H1 (cell line): ENCODE measurements at regions not wholly inside any gene's neighbourhood (a gene's known extent, or its start where the extent isn't known, plus 50 kb on each side); places are given as distances from the start of the nearest gene placed in this dataset.

ENCODE experiments used
- FOSL1 ChIP-seq: IDR thresholded peaks from 2 replicates; pipeline ENCODE4 v1.6.1; 2011; ENCODE audit warnings: mild to moderate bottlenecking, low read depth, low read length, moderate library complexity; ENCODE audit not compliant: insufficient read depth
- POLR2A ChIP-seq, 2 experiments: IDR thresholded peaks; 1 replicate in 1 of 2; 2 replicates in 1 of 2; pipeline ENCODE4 v1.6.1; 2011; ENCODE audit warnings: low read depth in 2 of 2, low read length in 2 of 2, mild to moderate bottlenecking in 2 of 2; ENCODE audit errors: control extremely low read depth in 1 of 2
- POLR2AphosphoS5 ChIP-seq: IDR thresholded peaks from 2 replicates; pipeline ENCODE4 v1.6.1; 2011; ENCODE audit warnings: low read depth, low read length
- TF ChIP-seq, protein P1 (sequence below): IDR thresholded peaks from 2 replicates; pipeline ENCODE4 v1.6.1; 2012; ENCODE audit warnings: inconsistent platforms

DNA sequence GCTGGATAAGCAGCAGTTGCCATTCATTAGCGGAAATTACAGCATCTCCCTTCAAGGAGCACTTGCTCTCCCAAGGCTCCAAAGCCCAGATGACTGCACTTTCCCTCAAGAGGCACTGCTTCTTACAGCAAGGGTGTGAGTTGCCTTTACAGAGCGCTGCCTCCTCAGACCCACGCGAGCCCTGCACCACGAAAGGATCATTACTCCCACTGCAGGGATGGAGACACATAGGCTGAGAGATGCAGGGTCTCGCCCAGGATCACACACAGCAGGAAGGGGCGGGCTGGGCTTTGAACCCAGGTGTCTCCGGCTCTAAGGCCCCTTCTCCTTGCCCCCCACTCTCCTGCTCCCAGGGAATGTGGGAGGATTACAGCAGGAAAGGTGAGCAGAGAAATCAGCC, 405.5 kb downstream of the MATN1 start:
- TF ChIP-seq, protein P1, sequence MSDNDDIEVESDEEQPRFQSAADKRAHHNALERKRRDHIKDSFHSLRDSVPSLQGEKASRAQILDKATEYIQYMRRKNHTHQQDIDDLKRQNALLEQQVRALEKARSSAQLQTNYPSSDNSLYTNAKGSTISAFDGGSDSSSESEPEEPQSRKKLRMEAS = no peak
- TF ChIP-seq FOSL1 = no peak
- TF ChIP-seq POLR2AphosphoS5 = no peak
- no peak for TF ChIP-seq POLR2A (IDR thresholded peaks at IDR 0.05; ENCODE audit: control extremely low read depth in 1 of 2, low read depth in 2 of 2, low read length in 2 of 2)
